ENCODE measurements at regions not wholly inside any gene's neighbourhood (a gene's known extent, or its start where the extent isn't known, plus 50 kb on each side); places are given as distances from the start of the nearest gene placed in this dataset.
"Not testable (repeated sequence)": the region's sequence is repeated elsewhere in the genome, so short reads cannot be mapped to it uniquely, and the experiment has no call there.

- DNase-seq = not testable (repeated sequence)
Measured at GRCh38 chrY:7588176-7588575, 676.6 kb upstream of the AMELY start.

- DNase-seq = no peak
Measured at GRCh38 chrY:7562541-7562940, 651.0 kb upstream of the AMELY start.

- no peak for DNase-seq
Measured at GRCh38 chrY:7557675-7558074, 646.1 kb upstream of the AMELY start.

- no peak for DNase-seq
Measured at GRCh38 chrY:7555006-7555405, 643.5 kb upstream of the AMELY start.

- DNase-seq = no peak
Measured at GRCh38 chrY:7545060-7545459, 633.5 kb upstream of the AMELY start.

GRCh38 chrY:7544172-7544770 is 632.7 kb upstream of the AMELY start:
- no peak for DNase-seq

- no peak for DNase-seq
Measured at GRCh38 chrY:7543506-7543905, 632.0 kb upstream of the AMELY start.

GRCh38 chrY:7542256-7542858 is 630.8 kb upstream of the AMELY start:
- no peak for DNase-seq

- DNase-seq = no peak
Measured at GRCh38 chrY:7529396-7529795, 617.8 kb upstream of the AMELY start.

GRCh38 chrY:7527568-7527967 is 616.0 kb upstream of the AMELY start:
- DNase-seq = not testable (repeated sequence)

GRCh38 chrY:7518387-7518786 is 606.8 kb upstream of the AMELY start:
- no peak for DNase-seq

GRCh38 chrY:7516268-7516667 is 604.7 kb upstream of the AMELY start:
- DNase-seq = no peak

GRCh38 chrY:7515812-7516211 is 604.3 kb upstream of the AMELY start:
- DNase-seq = no peak

- no peak for DNase-seq
Measured at GRCh38 chrY:7502896-7503295, 591.3 kb upstream of the AMELY start.

GRCh38 chrY:7501236-7501635 is 589.7 kb upstream of the AMELY start:
- DNase-seq = no peak

- DNase-seq = no peak
Measured at GRCh38 chrY:7496001-7496400, 584.4 kb upstream of the AMELY start.

- not testable (repeated sequence) for DNase-seq
Measured at GRCh38 chrY:7484455-7485285, 573.1 kb upstream of the AMELY start.

- DNase-seq = no peak
Measured at GRCh38 chrY:7471976-7472375, 560.4 kb upstream of the AMELY start.

GRCh38 chrY:7470037-7470436 is 558.5 kb upstream of the AMELY start:
- no peak for DNase-seq

- DNase-seq = no peak
Measured at GRCh38 chrY:7468951-7469745, 557.6 kb upstream of the AMELY start.

GRCh38 chrY:7467796-7468520 is 556.4 kb upstream of the AMELY start:
- DNase-seq = no peak

GRCh38 chrY:7465185-7465621 is 553.7 kb upstream of the AMELY start:
- DNase-seq = no peak

GRCh38 chrY:7464742-7465141 is 553.2 kb upstream of the AMELY start:
- no peak for DNase-seq

Data from KG1 (cell line).